ENCODE measurements at regions not wholly inside any gene's neighbourhood (a gene's known extent, or its start where the extent isn't known, plus 50 kb on each side); places are given as distances from the start of the nearest gene placed in this dataset.

GRCh38 chr17:417691-418420 lies 65.2 kb upstream of the RPH3AL start:
- TF ChIP-seq REST (IDR thresholded peaks at IDR 0.05; ENCODE audit: insufficient read depth in 1 of 2, low read depth in 2 of 2, low read length in 2 of 2) (no peak), TAF1 (IDR thresholded peaks at IDR 0.05; ENCODE audit: borderline replicate concordance, insufficient read depth, low read length) (no peak), POLR2AphosphoS5 (IDR thresholded peaks at IDR 0.05; ENCODE audit: low read depth, low read length) (no peak)
